HG03060 (cell line): ENCODE measurements at regions not wholly inside any gene's neighbourhood (a gene's known extent, or its start where the extent isn't known, plus 50 kb on each side); places are given as distances from the start of the nearest gene placed in this dataset.
"Not testable (repeated sequence)": the region's sequence is repeated elsewhere in the genome, so short reads cannot be mapped to it uniquely, and the experiment has no call there.

ENCODE experiments used
- ATAC-seq: cut with Tn5 transposase; IDR thresholded peaks from one replicate; pipeline ENCODE4 v1.9.1; 2021; ENCODE audit warnings: low read depth, moderate number of reproducible peaks; ENCODE audit not compliant: unreplicated experiment

DNA sequence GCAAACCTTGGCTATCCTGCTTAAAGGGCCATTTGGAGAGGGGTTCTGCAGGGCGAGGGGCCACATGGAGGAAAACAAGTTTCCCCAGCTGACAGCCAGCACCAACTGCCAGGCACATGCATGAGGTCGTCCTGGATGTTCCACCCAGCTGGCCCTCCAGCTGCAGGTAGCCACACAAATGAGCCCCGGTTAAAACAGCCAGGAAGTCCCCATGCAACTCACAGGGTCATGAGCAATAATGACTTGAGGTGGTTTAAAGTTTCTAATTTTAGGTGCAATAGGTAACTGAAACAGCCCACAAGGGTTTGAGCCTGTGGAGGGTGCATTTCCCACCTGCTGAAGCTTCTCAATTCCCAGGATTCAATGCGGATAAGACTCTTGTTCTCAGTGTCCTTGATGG is 160.8 kb upstream of the CCZ1B start:
- ATAC-seq, result not testable (repeated sequence)

DNA sequence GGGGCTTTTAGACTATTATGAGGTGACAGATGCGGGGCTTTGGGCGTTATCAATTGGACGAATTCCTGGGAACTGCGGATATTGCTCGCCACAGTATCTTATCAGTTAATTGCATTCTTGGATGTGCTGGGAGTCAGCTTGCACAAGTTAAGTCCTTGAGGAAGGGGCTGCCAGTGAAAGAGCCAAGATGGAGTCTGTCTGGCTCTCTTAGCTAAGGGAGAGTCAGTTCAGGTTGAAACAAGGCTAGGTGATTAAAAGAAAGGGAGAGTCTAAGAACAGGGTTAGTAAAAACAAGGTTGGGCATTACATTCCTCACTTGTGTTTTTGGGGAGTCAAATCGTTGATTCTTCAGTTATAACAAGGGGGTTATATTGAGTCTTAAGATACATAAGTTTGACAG is 162.5 kb upstream of the CCZ1B start:
- not testable (repeated sequence) for ATAC-seq

DNA sequence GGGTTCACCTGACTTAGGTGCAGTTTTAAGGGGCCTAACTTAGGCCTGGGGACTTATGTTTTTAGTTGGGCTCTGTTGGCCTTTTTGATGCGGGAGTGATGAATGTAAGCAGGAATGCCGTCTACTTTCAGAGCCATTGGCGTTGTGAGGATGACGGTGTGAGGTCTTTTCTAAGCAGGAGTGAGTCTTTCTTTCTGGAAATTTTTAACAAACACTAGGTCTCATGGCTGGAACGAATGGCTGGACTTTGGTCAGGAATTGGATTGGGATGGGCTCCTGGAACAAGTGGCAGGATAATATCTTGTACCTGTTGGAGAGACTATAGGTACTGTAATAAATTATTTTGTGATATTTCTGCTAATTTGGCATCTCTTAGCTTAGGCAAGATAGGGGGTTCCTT is 163.9 kb upstream of the CCZ1B start:
- ATAC-seq, result not testable (repeated sequence)

DNA sequence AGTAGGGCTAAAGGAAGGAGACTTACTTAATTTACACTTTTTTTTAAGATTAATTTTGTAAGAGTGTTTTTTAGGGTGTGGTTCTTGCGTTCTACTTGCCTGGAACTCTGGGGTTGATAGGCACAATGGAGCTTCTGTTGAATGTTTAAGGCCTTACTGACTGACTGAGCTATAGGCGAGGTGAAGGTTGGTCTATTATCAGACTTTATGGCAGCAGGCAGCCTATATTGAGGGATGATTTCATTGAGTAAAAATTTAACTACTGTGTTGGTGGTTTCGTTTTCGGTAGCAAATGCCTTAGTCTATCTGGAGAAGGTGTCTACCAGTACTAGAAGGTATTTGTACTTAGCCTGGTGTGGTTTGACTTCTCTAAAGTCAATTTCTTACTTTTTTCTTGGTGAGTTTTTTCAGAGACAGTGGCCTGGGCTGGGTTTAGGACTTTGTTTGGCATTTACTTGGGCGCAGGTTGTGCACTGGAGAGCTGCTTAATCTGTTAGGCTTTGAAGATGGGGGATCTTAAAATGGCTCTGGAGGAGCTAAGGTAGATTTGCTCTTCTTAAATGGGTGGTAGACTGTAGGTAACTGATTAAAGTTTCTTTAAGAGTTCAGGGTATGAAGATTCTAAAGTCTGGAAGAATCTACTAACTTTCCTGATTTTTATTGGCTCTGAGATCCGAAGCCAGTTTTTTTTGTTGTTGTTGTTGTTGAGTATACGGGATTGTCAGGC is 164.5 kb upstream of the CCZ1B start:
- ATAC-seq, result not testable (repeated sequence)

DNA sequence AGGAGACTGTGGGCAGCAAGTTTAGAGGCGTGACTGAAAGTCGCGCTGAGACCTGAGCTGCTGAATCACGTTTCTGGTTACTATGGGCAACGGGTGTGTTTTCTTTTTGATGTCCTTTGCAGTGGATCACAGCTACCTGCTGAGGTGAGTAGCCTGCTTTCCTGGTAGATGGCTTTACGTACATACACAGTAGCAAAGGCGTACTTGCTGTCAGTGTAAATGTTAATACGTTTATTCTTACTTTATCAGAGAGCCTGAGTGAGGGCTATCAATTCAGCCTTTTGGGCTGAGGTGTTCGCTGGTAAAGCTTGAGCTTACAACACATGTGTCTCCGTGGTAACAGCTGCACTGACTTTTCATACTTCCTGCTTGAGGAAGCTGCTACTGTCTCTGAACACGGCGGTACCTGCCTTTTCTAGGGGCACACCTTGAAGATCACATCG is 165.1 kb upstream of the CCZ1B start:
- not testable (repeated sequence) for ATAC-seq

DNA sequence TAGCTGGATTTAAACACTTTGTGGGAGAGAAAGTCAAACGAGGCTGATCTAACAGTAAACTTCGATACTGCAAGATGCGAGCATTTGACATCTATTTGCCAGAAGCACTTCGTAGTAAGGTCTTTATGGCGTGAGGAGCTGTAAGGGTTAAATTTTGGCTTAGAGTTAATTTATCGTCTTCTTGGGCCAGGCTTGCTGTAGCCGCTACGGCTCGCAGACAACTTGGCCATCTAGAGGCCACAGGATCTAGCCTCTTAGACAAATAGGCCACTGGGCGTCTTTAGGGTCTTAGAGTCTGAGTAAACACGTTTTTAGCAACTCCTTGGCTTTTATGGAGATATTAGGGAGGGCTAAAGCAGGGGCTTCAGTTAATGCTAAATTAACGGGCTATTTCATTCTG is 165.6 kb upstream of the CCZ1B start:
- not testable (repeated sequence) for ATAC-seq

DNA sequence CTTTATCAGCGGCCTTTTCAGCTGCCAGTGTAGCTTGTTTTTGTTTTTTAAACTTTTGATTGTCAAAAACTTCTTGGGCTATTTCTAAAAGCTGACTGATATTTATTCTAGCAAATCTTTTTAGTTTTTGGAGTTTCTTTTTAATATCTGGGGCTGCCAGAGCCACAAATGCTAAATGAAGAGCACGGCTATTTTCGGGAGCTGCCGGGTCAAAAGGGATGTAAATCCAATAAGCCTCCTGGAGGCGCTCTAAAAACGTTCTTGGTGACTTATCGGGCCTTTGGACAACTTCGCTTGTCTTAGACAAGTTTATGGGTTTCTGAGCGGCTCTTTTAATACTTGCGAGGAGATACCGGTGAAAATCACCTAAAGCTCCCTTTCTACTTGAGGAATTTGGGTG is 166.1 kb upstream of the CCZ1B start:
- ATAC-seq, result not testable (repeated sequence)

DNA sequence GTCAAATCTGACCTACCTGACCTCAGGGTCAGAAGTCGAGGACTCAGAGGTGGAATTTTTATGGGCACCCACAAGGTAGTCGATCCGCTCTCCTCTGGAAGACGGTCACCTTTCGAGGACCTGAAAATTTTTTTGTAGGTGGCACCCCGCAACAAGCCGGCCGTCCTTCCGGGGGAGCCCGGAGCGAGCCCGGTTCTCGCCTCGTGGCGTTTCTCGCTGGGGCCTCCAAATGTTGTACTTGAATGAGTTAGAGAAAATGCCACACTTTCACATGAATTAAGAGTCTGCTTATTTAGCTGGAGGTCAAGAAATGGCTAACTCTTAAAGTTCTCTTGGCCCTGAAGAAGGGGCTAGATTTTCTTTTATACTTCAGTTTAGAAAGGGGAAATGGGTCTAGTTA is 169.0 kb upstream of the CCZ1B start:
- not testable (repeated sequence) for ATAC-seq

DNA sequence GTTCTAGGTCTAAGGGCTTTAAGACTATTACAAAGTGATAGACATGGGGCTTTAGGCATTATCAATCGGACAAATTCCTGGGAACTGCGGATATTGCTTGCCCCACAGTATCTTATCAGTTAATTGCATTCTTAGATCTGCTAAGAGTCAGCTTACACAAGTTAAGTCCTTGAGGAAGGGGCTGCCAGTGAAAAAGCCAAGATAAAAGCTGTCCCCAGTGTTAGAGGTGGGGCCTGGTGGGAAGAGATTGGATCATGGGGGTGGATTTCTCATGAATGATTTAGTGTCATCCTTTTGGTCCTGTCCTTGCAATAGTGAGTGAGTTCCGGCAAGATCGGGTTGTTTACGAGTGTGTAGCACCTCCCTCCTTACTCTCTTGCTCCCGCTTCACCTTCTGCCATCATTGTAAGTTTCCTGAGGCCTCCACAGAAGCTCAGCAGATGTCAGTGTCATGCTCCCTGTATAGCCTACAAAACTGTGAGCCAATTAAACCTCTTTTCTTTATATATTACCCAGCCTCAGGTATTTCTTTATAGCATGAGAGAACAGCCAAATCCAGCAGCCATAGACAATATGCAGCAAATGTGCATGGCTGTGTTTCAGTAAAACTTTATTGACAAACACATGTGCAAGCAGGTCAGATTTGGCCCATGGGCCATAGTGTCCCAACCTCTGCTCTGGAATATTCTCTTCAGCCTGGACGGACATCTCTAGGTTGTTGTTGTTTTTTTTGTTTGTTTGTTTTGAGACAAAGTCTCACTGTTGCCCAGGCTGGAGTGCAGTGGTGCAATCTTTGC is 169.6 kb upstream of the CCZ1B start:
- not testable (repeated sequence) for ATAC-seq

DNA sequence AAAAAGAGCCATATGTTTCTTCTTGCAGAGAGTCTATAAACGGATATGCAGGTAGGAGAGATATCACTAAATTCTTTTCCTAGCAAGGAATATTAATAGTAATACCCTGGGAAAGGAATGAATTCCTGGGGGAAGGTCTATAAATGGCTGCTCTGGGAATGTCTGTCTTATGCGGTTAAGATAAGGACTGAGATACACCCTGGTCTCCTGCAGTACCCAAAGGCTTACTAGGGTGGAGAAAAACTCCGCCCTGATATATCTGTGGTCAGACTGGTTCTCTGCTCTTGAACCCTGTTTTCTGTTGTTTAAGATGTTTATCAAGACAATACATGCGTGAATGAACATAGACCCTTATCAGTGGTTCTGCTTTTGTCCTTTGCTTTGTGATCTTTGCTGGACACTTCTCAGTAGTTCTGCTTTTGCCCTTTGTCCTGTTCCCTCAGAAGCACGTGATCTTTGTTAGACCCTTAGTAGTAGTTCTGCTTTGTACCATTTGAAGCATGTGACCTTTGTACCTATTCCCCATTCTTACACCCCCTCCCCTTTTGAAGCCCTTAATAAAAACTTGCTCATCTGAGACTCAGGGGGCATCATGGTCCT is 173.1 kb upstream of the CCZ1B start:
- ATAC-seq, result not testable (repeated sequence)

DNA sequence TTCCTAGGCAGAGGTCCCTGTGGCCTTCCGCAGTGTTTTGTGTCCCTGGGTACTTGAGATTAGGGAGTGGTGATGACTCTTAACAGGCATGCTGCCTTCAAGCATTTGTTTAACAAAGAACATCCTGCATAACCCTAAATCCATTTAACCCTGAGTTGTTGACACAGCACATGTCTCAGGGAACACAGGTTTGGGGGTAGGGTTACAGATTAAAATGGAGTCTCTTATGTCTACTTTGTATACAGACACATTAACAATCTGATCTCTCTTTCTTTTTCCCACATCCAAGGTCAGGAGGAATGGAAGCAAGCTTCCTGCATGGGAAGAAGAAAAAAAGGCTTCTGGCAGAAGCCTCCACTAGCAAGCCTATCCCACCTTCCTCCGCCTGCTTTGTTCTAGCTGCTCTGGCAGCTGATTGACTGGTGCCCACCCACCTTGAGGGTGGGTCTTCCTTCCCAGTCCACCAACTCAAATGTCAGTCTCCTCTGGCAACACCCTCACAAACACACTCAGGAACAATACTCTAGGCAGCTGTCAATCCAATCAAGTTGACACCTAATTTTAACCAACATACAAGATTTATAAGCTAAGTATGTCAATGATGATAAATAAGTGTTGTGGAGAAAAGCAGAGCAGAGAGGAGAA is 176.5 kb upstream of the CCZ1B start:
- no peak for ATAC-seq

DNA sequence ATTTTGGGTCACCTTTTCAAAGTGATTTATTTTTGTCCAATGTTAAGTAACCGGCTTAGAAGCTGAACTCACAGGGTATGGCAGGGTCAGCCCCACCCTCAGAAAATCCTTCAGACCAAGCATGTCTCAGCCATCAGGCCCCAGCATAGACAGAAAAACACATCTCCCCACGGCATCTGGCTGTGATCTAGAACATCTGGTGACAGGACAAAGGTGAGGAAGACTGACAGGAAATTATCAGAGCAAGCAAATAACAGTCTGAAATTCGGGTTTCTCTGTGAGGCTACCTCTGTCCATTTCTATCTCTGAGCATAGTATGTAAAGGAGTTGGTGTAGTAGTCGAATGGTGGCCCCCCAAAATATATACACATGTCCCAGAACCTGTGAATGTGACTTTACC is 177.0 kb upstream of the C1GALT1 start:
- no peak for ATAC-seq

DNA sequence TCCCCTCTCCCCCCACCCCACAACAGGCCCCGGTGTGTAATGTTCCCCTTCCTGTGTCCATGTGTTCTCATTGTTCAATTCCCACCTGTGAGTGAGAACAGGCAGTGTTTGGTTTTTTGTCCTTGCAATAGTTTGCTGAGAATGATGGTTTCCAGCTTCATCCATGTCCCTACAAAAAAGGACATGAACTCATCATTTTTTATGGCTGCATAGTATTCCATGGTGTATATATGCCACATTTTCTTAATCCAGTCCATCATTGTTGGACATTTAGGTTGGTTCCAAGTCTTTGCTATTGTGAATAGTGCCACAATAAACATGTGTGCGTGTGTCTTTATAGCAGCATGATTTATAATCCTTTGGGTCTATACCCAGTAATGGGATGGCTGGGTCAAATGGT is 176.4 kb upstream of the C1GALT1 start:
- not testable (repeated sequence) for ATAC-seq

DNA sequence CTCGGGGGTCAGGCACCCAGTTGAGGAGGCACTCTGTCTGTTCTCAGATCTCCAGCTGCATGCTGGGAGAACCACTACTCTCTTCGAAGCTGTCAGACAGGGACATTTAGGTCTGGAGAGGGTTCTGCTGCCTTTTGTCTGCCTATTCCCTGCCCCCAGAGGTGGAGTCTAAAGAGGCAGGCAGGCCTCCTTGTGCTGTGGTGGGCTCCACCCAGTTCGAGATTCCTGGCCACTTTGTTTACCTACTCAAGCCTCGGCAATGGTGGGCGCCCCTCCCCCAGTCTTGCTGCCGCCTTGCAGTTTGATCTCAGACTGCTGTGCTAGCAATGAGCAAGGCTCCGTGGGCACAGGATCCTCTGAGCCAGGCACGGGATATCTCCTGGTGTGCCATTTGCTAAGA is 171.1 kb upstream of the C1GALT1 start:
- ATAC-seq, result not testable (repeated sequence)

DNA sequence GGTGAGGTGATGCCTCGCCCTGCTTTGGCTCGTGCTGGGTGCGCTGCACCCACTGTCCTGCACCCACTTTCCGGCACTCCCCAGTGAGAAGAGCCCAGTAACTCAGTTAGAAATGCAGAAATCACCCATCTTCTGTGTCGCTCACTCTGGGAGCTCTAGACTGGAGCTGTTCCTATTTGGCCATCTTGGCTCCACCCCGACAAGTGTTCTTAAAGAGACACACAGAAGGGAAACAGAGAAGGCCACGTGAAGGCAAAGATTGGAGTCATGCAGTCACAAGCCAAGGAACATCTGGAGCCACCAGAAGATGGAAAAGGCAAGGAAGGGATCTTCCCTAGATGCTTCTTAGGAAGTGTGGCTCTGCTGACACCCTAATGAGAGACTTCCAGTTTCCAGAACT is 170.6 kb upstream of the C1GALT1 start:
- ATAC-seq, result not testable (repeated sequence)

DNA sequence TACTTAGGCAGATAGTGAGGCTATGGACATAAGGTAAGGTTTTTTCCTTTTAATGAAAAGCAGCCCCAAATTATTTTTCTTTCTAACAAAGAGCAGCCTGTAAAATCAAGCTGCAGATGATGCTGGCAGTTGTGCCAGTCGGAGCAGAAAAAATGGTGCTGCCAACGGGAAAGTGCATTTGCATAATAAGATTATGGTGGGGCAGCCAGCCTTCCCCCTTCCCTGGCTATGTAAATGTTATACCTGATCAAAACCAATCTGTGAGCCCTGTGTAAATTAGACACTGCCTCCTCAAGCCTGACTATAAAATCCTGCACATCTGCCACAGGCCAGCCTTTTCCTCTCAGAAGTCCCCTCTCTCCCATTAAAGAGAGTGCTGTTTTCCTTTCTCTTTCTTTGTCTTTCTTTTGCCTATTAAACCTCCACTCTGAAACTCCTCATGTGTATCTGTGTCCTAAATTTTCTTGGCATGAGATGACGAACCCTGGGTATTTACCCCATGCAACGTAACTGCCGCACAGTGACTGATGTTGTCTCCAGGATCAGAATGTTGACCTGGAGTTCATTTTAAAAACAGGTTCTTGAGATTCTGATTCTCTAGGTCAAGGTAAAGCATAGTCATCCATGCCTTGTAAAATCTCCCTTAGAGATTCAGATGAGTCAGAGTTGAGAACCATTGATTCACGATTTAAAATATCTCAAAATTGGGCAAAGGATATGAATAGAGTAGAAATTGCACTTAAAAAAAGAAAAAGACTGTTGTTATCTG is 167.3 kb upstream of the C1GALT1 start:
- ATAC-seq, result no peak

DNA sequence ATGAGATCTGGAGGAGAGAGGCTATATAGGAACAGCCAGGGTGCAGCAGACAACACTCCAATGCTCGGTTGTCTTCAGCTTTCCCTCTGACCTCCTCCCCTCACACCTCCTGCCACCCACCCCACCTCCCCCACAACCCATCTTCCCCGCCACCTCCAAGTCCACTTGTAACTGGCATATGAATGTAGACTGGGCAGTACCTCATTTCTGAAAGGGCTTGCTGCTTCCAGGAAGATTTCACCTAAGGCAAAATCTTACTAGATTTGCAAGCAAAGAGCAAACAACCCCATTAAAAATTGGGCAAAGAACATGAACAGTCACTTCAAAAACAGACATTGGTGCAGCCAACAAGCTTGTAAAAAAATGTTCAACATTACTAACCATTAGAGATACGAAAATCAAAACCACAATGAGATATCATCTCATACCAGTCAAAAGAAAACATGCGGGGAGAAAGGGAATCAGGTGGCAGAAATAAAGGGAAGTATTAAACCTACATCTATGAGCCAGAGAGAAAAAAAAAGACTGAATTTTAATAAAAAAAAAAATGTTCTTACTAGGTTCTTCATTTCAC is 164.6 kb upstream of the C1GALT1 start:
- no peak for ATAC-seq

DNA sequence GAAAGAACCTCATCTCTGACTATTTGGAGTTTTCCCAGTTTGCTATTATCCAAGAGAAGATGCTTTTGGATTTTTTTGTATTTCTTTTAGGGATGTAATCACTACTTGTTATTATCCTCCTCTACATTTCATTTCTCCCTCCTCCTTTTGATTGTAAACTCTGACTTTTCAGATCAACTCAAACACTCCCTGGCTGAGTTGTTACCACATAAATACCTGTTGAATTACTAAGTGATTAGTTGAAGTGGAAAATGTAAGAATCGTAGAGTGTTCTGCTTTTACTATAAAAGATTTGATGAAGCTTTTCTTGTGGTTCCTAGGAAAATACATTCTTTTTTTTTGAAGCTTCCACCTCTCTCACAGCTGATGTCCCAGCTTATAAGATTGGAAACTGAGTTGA is 164.1 kb upstream of the C1GALT1 start:
- no peak for ATAC-seq

DNA sequence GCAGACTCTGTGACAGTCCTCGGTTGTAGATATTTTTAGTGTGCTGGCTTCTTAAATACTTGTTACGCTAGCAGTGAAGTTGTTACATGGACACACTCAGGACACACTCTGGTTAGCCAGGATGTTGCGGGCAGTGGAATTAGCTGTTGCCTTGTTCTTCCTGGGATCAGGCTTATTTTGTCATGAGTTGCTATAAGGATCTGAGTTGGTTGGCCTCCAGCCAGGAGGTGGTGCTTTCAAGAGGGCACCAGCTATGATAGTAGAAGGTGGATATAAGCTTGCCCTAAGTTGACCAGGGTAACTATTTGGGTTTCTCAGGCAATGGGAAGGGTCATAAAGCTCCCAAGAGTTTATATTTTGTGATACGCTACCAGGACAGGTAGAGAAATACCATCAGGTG is 150.1 kb upstream of the C1GALT1 start:
- no peak for ATAC-seq

DNA sequence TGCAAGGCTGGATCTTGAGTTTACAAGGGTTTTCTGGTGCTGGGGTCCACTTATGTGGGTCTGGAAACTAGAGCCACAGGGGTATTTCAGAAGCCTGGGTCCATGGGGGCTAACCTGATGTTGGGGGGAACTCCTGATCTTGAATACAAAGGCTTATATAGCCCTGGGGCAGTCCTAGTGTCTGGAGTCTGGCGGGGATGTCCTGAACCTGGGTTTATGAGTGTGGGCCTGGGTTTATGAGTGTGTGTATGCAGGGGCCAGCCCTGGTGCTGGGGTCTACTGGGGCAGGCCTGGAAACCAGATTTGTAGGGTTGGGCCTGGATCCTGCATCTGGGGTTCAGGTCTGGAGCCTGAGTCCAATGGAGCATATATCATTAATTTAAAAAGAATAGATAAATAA is 146.5 kb upstream of the C1GALT1 start:
- ATAC-seq, result no peak
